NCI-H82 treated with DMSO at 0.1 percent for 48 hours (cell line): ENCODE measurements at regions not wholly inside any gene's neighbourhood (a gene's known extent, or its start where the extent isn't known, plus 50 kb on each side); places are given as distances from the start of the nearest gene placed in this dataset.

Experiments used
- DNase-seq: peaks from one replicate; lab custom pipeline; 2025; ENCODE audit not compliant: unreplicated experiment; lab: John Stamatoyannopoulos, UW

DNA sequence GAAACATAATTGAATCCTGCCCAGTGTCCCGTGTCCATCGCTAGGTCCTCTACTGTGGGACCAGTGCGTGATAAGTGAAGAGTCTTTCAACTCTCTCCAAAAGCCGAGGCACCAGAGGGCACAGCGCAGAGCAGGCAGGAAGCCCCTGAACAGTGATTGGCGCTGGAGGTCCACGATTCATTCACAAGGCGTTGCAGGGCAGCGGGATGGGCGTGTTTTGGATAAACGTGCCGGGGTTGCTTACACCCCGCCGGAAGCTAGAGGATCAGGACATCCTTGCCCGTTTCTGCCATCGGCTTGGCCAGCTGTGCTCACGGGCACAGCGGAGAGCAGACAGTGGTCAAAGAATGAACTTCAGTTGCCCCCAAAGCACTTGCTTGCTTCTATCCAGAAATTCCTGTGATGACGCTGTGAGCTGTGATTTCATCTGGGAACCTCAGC is 86.0 kb upstream of the PFKP start:
- no peak for DNase-seq

DNA sequence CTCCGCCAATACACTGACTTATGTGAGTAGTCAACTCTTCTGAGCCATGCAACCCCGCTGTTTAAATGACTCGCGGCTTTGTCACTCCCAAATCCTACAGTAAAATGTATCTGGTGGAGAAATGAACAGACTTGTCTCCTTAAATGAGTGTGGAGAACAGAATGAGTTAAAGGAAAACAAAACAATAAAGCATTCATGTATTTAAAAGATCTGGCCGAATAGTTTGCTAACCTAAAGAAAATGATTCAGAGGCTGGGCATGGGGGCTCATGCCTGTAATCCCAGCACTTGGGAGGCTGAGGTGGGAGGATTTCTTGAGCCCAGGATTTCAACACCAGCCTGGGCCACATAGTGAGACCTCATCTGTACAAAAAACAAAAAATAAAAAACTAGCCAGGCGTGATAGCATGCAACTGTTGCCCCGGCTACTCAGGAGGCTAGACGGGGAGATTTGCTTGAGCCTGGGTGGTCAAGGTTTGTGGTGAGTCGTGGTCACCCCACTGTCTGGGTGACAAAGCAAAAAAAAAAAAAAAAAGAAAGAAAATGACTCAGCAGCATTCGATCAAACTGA is 86.5 kb upstream of the PFKP start:
- no peak for DNase-seq

DNA sequence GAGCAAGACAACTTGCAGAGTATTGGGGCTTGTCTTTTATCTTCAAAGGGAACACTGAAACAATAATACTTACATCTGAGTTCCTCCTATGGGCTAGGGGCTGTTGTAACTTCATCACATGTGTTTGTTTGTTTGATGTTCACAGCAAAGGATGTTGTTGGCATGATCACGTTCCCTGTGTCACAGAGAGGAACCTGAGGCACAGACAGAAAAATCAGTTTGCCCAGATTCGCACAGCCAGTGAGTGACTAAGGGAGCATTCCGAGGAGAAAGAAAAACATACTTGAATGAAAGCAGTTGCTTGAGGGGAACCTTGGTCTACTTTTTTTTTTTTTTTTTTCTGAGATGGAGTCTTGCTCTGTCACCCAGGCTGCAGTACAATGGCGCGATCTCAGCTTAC is 87.2 kb upstream of the PFKP start:
- DNase-seq: no peak

DNA sequence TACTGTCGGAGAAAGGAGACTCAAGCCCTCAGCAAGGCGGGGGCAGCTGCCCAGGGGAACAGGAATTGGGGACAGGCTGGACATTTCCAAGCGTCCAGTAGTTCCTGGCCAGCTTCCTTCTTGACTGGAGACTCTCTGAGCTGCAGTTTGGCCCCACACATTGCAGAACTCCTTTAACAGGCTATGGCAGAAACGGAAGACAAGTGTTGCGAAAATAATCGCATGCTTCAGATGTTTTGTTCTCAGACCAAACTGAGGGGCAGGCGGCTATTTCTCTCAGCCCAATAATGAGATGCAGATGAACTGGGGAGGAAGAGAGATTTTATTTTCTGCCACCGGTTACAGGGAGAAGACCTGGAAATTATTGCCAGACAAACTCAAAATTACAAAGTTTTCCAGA is 88.0 kb upstream of the PFKP start:
- DNase-seq: no peak

DNA sequence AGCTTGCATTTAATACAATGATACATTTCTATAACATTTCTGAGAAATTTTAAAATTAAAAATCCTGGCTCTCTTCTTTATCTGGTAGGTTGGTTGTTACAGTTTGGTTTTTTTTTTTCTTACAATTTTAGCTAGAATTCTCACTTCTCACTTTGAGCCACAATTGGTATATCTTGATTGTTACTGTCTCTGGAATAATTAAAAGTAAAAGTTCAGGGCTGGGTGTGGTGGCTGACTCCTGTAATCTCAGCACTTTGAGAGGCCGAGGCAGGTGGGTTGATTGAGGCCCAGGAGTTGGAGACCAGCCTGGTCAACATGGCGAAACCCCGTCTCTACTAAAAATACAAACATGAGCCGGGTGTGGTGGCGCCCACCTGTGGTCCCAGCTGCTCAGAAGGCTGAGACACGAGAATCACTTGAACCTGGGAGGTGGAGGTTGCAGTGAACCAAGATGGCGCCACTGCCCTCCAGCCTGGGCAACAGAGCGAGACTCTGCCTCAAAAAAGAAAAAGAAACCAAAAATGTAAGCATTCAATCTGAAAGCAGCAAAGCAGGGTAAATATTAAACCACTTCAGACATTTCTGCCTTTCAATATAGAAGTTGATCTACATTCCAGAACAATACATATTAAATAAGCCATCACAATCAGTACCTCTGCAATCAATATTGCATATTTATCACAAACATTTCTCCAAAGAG is 88.6 kb upstream of the PFKP start:
- no peak for DNase-seq

DNA sequence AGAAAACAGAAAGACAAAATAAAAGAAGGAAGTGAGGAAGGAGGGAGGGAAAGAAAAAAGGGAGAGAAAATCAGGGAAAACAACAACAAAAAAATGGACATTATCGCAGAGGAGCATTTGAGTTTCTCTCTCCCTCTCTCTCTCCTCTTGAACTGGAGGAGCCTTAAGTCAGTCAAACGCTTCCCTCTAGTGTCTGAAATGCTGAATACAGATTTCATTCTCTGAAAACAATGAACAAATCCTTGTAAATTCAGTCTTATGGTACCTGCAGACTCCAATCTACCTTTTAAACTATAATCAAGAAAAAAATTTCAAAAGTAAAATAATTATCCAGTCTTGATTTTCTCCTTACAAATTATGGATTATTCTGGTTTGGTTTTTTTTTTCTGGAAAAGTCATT is 89.2 kb upstream of the PFKP start:
- DNase-seq: peak; percentile 8

DNA sequence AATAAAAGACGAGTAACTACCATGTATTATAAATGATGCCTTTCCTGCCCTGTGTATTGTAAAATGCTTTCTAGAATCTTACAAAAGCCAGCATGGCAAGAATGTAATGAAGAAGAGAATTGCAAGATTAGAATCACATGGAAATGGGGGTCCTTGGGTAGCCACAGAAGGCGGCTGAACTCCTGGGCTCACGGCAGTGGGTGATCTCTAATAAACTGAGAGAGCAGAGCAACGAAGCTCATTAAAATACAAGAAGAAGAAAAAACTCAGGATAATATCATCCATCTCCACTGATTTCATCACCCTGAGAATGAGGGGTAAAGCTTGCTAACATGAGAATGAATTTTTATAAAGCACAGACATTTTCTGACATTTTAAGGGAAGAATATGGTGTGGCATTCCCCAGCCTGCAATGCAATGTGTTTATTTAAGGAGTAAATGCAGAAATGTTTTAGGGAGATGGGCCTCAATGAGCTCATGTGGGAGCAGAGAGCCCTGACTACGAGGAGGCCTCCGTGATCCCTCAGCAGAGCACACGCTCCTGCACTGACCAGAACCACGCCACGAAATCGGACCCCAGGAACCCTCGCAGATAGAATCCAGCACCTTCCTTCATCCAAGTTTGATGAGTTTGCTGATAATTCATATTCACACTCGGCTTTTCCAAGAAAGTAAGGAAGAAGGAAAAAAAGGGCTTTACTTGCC is 92.7 kb upstream of the PFKP start:
- DNase-seq: no peak

DNA sequence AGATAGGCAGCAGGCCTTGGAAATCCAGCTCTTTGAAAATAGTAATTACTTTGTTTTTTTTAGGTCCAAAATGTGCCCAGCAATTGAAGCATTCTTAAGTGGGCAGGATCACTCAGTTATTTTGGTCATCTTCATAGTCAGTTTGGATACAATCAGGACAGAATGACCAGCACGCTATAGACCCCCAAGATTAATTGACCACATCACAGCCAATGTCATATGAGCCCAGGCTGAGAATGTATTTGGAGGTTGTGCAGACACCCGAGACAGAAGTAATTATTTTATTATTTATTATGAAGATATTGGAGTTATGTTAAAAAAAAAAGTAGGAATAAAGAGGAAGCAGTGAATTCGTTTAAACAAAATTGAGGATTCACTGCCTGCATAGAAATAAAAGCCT is 93.3 kb upstream of the PFKP start:
- no peak for DNase-seq

DNA sequence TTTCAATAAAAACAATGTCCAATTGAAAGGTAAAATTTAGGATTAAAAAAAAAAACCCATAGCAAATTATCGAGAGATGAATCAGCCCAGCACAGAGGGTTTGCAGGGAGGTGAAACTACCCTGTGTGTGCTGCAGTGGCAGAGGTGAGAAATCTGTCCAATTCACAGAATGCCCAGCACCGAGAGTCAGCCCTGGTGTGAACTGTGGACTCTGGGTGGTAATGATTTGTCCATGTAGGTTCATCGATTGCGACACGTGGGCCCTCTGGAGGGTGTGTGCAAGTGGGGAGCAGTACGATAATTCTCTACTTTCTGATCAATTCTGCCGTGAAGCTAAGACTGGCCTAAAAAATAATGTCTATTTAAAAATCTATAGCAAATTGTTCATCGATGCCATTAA is 94.5 kb upstream of the PFKP start:
- no peak for DNase-seq

DNA sequence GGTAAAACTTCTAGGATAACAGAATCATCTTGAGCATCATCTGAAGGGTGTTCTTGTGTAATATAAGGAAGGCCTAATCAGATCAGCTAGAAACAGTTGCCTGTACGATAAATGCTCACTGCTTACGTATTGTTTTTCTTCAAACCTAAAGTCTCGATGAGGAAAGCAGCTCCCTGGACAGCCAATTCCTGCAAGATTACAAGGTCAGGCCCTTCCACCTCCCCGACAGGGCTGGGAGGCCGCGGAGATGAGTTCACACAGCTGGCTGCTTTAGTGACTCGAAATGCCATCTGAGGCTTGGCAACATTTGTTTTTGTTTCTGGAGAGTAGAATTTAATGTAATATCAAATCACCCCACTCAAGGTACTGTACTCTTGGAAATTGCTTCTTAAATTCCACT is 95.1 kb upstream of the PFKP start:
- no peak for DNase-seq

DNA sequence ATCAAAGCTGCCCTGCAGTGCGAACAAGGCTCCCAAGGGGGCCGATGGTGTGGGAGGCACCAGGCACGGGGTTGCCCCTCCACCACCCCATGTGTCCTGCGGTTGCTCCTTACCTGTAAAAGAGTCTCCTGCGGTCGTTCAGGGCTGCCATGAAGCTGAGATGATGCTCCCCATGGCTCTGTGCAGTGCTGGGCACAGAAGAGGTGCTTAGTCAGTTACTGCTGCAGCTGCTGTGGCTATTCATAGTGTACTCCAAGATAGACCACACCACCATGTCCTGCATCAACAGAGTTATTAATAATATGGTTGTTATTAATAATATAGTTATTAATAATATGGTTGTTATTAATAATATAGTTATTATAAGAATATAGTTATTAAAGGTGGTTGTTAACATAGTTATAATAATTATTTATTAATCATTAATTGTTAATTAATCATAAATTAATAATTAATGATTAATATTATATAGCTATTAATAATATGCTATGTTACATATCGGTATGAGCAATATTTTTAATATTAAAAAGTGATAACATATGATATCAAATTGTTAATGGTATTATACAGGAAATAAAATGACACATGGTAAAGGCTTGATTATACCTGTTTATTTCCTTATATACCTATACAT is 97.0 kb upstream of the PFKP start:
- DNase-seq: no peak

DNA sequence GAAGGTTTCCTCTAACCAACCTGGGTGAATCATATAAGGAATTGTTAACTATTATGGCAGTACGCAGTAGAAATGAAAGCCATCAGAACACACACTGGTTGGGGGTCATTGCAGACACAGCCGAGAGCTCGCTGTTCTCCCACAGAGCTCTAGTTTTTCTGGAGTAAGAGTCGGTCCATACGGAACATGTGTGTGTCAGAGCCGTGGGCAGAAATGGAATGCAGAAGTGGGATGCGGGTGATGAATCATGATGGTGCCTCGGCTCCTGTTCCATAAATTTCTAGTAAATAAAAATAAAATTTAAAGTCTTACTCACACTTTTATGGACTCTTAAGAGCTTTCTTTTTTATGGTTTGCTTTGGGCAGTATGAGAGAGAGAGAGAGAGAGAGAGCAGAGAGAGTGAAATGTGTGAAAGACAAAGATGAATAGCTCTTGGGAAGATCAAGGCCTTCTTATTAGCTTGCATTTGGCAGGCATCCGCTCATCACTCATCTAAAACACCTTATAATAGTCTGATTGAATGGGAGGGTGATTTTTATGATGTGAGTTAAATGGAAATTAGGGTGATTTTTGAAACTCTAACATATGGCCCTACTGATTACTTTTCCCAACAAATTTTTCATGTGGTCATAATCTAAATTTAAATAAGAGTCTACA is 98.8 kb upstream of the PFKP start:
- DNase-seq: no peak

DNA sequence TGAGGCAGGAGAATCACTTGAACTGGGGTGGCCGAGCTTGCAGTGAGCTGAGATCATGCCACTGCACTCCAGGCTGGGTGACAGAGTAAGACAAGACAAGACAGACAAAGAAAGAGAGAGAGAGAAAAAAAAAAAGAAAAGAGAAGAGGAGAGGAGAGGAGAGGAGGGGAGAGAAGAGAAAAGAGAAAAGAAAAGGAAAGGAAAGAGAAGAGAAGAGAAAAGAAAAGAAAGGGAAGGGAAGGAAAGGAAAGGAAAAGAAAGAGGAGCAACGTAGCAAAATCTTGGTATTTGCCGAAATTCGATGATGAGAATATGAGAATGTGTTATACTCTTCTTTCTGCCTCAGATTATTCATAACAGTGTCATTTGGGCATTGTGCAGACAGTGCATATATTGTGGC is 101.2 kb upstream of the PFKP start:
- no peak for DNase-seq

DNA sequence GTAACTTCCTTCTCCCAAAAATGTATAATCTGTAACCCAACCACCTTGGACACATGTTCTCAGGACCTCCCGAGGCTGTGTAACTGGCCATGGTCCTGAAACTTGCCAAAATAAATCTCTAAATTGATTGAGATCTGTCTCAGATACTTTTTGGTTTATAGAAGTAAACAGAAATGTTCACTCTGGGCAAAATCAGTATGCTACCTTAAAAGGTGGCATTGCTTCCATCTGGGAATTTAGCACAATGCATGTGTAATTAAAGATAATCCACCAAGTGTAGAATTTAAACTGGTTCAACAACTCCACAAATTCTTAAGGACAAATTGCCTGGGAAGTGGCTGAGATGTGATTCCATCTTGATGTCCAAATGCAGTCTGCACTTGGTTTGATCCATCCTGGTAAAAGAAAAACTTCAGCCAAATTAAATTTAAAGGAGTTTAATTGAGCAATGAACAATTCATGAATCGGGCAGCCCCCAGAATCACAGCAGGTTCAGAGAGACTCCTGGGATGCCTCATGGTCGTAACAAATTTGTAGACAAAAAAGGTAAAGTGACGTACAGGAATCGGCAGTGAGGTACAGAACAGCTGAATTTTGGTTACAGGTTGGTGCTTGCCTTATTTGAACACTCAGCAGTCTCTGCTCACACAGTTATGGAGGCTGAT is 102.6 kb upstream of the PFKP start:
- no peak for DNase-seq

DNA sequence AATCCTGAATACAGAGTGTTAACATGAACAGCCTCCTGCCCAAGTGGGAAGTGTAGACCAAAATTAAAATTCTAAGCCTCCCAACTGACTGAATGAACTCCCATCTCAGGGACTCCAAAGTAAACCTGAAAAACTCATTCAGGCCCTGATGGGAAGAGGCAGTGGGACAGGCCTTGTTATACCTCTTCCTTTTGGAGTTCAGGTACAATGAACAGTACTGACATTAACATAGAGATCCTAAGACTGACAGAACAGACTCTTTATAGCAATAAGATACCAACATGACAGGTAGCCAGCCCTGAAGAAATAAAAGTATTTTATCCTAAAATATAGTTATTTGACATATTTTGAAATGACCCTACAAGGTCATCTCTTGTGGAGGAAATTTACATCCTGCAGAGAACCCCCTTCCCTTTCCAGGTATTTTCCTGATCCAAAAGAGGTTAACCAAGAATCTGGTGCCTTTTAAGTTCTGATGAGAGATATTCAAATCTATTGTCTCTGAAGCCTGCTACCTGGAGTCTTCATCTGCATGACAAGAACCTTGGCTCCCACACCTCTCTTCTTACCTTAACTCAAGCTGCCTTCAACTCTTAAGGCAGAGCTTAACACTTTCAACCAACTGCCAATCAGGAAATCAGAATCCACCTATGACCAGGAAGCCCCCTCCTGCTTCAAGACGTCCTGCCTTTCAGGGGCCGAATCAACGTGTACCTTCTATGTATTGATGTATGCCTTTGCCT is 103.3 kb upstream of the PFKP start:
- no peak for DNase-seq

DNA sequence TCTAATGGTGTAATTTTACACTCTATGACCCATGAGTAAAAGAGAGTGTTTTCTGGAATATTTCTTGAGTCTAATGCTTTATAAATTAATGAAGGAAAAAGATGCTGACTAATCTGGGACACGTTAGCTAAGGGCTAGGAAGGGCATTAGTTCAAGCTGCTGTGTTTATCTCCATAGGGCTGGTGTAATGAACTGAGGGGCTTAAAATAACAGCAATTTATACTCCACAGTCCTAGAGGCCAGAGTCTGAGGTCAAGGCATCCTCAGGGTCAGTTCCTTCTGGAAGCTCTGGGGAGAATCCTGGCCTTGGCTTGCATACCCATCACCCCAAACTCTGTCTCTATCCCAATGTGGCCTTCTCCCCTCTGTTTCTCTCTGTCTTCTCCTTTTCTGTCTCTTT is 105.2 kb upstream of the PFKP start:
- no peak for DNase-seq

DNA sequence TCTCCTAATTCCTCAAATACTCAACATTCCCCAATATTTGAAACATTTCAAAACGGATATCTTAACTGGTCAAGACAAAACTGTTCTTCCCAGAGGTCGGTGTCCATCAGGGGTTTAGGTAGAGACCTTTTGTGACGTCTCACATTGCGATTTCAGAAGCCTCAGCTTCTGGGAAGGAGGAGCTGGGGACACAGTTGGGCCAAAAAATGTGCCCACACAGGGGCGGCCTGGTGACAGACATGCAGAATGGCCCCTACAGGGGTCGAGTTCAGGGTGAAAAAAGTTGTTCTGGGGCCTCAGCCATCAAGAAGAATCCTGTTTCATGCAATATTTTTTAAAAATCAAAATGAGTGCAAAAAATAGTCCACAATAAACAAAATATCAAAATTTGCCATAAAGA is 108.7 kb upstream of the PFKP start:
- DNase-seq: no peak

DNA sequence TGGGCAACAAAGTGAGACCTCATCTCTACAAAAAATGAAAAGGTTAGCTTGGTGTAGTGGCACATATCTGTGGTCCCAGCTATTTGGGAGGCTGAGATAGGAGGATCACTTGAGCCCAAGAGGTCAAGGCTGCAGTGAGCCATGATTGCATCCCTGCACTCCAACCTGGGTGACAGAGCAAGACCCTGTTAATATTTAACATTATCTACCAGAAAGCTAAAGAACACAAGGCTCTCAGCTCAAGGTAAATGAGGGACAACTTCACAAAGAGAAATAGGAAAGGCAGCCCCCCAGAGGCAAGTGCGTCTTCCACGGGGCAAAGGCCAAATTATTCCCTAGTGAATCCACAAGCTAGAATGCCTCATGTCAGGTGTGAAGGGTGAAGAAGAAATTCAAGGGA is 109.6 kb upstream of the PFKP start:
- DNase-seq: no peak

DNA sequence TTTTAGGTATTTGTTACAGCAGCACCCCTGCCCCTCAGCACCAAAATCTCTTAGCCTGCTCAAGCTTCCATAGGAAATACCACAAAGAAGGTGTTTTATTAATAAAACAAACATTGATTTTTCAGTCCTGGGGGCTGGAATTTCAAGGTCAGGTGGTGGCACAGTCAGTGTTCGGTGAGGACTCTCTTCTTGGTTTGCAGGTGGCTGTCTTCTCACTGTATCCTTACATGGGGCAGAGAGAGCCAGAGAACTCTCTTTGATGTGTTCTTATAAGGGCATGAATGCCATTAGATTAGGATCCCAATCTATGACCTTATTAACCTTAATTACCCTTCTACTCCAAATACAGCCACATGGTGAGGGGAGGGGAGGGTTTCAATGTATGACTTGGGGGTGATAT is 112.3 kb upstream of the PFKP start:
- no peak for DNase-seq

DNA sequence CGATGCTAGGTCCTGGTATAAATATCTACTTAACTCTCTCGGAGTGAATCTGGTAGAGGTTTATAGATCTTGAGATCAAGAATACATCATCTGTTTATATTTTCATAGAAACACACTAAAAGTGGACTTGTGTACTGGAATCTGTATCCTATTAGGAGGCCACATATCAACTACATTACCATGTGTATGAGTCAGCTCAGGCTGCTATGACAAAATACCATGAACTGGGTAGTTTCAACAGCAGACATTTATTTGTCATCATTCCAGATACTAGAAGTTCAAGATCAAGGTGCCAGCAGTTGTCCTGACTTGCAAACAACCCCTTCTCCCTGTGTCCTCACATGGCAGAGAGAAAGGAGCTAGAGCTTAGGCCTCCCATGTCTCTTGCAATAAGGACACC is 113.9 kb upstream of the PFKP start:
- DNase-seq: no peak
